GM15510 (cell line): ENCODE measurements at regions not wholly inside any gene's neighbourhood (a gene's known extent, or its start where the extent isn't known, plus 50 kb on each side); places are given as distances from the start of the nearest gene placed in this dataset.

Experiments used
- POLR2A ChIP-seq: IDR thresholded peaks from 3 replicates; pipeline ENCODE4 v1.6.1; 2011; ENCODE audit warnings: borderline replicate concordance; ENCODE audit not compliant: insufficient read length; ENCODE audit errors: extremely low read depth

- no peak for TF ChIP-seq POLR2A
Measured at GRCh38 chr6:28811873-28812272, 111.9 kb downstream of the TRIM27 start.

- no peak for TF ChIP-seq POLR2A
Measured at GRCh38 chr6:28812778-28813569, 110.8 kb downstream of the TRIM27 start.

DNA sequence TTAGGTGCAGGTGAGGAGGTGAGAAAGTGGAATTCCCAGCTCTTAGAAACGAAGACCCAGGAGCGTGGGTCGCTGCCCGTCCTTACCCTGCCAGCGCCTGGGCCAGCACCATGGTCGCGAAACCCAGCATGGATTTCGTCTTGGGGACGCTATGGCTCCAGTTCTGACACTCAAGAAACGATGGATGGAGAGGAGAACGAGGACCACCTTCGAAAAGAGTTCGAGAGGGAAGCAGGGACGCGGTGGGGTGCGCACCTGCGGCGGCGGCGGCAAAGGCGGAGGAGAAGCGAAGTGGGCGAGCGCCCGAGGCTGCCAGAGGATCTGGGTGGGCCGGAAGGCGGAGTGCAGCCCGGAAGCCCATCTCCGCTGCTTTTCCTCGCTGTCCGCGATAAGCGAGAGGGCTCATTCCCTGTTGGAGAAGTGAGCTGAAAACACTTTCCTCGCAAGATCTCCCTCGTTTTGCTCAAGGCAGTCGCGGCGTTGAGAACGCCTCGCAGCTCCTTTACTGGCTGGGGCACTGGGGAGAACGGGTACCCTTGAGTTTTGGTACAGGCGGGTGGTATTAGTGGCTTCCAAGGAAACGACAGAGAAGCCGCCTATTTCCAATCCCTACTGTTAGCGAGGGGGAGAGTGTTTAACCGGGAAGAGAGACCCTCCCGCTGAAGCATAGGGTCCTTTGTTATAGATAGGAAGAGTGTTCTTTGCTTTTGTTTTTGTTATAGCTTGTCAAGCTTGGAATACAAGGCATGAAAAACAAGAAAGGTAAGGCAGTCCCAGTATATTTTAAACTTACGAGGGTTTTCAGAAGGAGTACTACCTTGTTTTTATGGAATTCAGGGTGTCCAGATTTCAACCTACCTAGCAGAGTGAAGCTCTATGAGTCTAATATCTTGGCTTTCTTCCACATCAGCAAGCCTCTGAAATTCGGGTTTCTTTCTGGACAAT is 109.5 kb downstream of the TRIM27 start:
- TF ChIP-seq POLR2A: no peak

DNA sequence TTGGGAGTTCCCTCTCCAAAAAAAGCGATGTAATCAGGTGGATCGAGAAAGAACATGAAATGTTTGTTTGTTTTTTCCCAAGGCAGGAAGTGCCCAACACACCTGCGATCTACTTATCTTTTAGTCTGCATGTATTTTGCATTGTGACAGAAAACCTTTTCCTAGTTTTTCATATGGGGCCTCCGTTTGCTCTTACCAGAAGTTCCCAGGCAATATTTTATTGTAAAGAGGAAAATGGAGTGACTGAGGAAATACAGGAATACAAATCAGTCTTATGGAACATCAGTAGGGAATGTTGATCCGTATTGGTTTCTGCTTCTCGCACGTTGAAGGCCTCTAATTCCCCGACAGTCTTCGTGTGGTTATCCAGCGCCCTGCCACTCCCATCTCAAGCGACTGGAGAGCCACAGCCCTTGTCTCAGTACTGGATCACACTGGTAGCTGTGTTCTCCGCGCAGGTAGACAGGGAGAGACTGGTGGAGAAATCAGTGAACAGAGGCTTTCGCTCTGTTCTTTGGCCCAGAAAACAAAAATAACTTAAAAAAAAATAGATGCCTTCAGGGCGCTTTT is 107.4 kb downstream of the TRIM27 start:
- no peak for TF ChIP-seq POLR2A

DNA sequence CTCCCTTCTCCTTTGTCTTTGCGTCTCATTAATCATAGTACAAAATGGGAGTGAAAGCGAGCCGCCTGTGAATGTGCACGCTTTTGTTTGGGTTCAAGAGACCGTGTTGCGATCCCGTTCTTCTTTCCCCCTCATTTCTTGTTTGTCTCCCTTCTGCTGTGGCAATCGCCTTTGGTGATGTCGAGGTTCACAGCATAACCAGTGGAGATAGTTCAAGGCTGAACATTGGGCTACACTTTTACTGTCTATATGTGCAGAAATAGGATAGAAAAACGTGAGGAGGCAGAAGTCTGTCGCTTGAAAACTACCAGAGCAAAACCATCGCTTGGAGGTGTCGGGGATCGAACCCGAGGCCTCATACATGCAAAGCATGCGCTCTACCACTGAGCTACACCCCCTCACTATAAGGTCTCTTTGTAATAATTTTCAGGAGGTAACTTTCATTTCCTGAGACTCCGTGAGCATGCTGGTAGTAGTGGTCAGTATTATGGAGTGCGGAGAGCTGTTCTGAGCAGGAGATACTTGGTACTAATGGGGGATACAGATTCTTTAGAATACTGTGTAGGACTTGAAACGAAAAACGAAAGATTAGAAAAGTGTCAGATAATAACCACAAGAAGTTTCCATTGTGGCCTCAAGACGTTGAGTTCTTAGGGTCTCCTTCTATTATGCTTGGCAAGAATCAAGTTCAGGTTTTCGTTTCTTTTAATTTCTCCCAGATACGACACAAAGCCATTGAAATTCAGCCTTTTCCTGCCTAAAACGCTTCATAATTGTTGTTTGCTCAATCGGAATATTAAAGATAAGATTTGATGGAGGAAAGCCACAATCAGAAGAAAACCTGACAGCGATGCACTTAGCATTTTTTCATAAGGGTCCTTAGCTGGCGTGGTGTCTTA is 106.6 kb downstream of the TRIM27 start:
- no peak for TF ChIP-seq POLR2A

- TF ChIP-seq POLR2A: no peak
Measured at GRCh38 chr6:28817808-28818145, 106.0 kb downstream of the TRIM27 start.

DNA sequence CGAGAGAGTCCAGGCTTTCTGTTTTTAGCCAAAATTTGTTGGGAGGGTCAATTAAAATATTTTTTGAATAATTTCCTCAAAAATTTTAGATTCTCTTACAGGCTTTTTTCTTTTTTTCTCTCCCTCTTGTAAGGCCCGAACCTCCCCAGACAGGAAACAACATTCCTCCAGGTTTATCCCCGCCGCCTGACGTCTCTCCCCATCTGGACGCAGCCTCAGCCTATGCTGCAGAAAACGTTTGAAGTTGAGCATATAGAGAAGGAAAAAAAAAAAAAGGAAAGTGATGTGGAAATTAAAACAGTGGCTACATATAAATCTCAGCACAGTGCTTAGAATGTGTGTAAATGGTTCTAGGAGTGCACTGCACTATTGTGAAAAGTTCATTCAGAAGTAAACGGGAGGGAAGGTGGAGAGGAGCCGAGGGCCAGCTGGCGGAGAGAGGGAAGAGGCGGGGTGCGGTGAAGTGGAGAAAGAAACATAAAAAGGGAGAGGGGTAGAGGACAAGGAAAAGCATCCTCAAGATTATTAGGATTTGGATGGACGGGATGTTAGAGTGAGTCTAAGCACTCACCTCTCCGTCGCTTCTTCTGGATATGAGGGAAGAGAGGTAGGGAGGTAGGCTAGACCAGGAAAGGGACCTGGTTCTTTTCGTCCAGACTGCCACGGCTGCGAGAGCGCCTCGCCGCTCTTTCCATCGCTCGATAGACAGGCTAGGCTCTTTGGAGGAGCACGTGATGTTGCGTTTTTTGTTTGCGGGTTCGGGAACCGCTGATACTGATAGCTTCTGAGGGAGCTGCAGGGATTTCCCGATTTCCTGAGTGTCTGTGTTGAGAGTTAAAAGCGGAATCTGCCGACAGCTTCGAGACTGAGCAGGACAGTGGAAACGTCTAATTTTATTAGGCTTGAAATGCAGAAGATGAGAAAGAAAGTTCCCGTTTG is 98.7 kb downstream of the TRIM27 start:
- TF ChIP-seq POLR2A: no peak

- TF ChIP-seq POLR2A: no peak
Measured at GRCh38 chr6:28825732-28826293, 98.0 kb downstream of the TRIM27 start.

DNA sequence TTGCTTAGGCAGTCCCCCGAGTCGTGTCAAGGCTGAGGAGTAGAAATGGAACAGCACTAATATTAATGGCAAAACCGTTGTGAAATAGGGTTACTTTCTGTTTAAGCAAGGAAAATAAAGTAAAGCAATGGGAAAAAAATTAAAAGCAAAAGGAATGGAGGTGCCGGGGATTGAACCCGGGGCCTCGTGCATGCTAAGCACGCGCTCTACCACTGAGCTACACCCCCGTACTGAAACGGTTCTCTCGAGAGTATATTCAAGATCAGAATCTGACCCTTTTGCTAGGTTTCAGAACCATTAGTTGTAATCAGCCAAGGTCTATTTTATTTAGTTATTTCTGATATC is 85.5 kb downstream of the TRIM27 start:
- no peak for TF ChIP-seq POLR2A

- TF ChIP-seq POLR2A: no peak
Measured at GRCh38 chr6:28838634-28839442, 84.9 kb downstream of the TRIM27 start.

DNA sequence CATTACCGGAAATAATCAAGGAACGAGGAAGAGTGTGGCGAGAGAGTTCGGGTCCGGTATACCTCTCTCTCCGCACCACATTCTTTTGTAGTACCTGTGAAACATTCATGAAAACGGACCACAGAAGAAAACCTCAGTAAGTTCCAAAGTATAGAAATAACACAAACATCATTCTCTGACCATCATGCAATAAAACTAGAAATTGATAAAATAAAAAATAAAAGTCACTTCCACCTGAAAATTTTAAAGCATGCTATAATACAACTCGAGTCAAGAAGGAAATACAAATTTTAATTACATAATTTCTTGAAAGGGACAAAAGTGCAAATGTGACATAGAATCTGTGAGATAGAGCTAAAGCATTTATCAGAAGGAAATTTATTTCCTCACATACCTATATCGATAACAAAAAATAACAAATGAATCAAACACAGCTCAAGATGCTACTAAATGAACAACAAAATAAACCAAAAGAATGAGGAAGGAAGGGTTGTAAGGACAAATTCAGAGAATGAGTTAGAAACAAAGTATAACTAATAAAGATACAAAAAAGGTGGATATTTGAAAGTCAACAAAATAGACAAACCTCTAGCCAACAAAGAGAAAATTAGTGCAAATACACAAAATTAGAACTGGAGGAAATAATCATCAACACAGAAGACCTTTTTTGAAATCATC is 84.2 kb downstream of the TRIM27 start:
- TF ChIP-seq POLR2A: no peak

DNA sequence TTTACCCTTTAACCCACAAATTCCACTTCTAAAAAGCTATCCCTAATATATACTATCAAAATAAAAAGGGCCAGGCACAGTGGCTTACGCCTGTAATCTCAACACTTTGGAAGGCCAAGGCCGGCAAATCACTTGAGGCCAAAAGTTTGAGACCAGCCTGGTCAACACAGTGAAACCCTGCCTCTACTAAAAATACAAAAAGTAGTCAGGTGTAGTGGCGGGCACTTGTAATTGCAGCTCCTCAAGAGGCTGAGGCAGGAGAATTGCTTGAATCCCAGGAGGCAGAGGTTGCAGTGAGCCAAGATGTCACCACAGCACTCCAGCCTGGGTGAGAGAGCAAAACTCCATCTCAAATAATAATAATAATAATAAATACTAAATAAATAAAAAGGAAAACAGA is 82.5 kb downstream of the TRIM27 start:
- no peak for TF ChIP-seq POLR2A
